Naive thymus-derived CD4-positive, alpha-beta T cell (primary cell): ENCODE measurements at regions not wholly inside any gene's neighbourhood (a gene's known extent, or its start where the extent isn't known, plus 50 kb on each side); places are given as distances from the start of the nearest gene placed in this dataset.

Experiments
- ATAC-seq: fragments of 150-1000 bp; cut with Tn5 transposase; 2 replicates; pipeline ENCODE4 v1.10.0; 2021; ENCODE audit warnings: mild to moderate bottlenecking, moderate library complexity
- CTCF ChIA-PET: fragments of 350-600 bp; sonication (Branson Sonifier 250); formaldehyde crosslinking; loops from one replicate; lab custom pipeline; 2021; ENCODE audit warnings: antibody characterized with exemption; lab: Charles Lee
- POLR2A ChIA-PET: fragments of 350-600 bp; sonication (Branson Sonifier 250); formaldehyde crosslinking; loops from one replicate; lab custom pipeline; 2021; ENCODE audit warnings: antibody characterized with exemption, inconsistent platforms; lab: Charles Lee
- DNase-seq, 9 donors: peaks; one replicate each; pipeline versions ENCODE4 v3.0.0 to v3.0.0-alpha.2; 2020 to 2022; ENCODE audit warnings: mixed read lengths in 1 of 9
- H3K27ac ChIP-seq: one replicate; pipeline ENCODE4 v1.7.0; 2013; ENCODE audit warnings: mild to moderate bottlenecking, low read depth, low read length, moderate library complexity
- H3K27me3 ChIP-seq, 2 donors: one replicate each; pipeline ENCODE4 v1.7.0; 2013; ENCODE audit warnings: low read length in 2 of 2, mild to moderate bottlenecking in 2 of 2, moderate library complexity in 2 of 2; ENCODE audit not compliant: control insufficient read depth in 2 of 2, insufficient read depth in 2 of 2
- H3K36me3 ChIP-seq, 3 experiments: 1 replicate in 2 of 3; 2 replicates in 1 of 3; pipeline ENCODE4 v1.7.0; 2013; ENCODE audit warnings: low read length in 3 of 3, mild to moderate bottlenecking in 3 of 3, moderate library complexity in 1 of 3; ENCODE audit not compliant: insufficient read depth in 3 of 3, control insufficient read depth in 2 of 3
- H3K4me1 ChIP-seq, 2 donors: one replicate each; pipeline ENCODE4 v1.7.0; 2013; ENCODE audit warnings: low read length in 2 of 2, mild to moderate bottlenecking in 2 of 2, moderate library complexity in 1 of 2; ENCODE audit not compliant: control insufficient read depth in 2 of 2, insufficient read depth in 2 of 2
- H3K4me3 ChIP-seq: 2 replicates; pipeline ENCODE4 v1.7.0; 2013; ENCODE audit warnings: mild to moderate bottlenecking, low read length
- H3K9me3 ChIP-seq, 3 experiments: 1 replicate in 2 of 3; 2 replicates in 1 of 3; pipeline ENCODE4 v1.7.0; 2013; ENCODE audit warnings: low read length in 3 of 3; ENCODE audit not compliant: control insufficient read depth in 2 of 3
- H3K27ac Mint-ChIP-seq, 9 donors: one replicate each; pipeline ENCODE4 v1.8.0; 2020 to 2022; ENCODE audit warnings: mixed read lengths in 9 of 9, mild to moderate bottlenecking in 8 of 9, moderate library complexity in 5 of 9, inconsistent platforms in 2 of 9
- H3K27me3 Mint-ChIP-seq, 5 donors: one replicate each; pipeline ENCODE4 v1.8.0; 2021 to 2022; ENCODE audit warnings: mixed read lengths in 5 of 5, mild to moderate bottlenecking in 1 of 5
- H3K36me3 Mint-ChIP-seq, 5 donors: one replicate each; pipeline ENCODE4 v1.8.0; 2020 to 2022; ENCODE audit warnings: mixed read lengths in 5 of 5, mild to moderate bottlenecking in 3 of 5, inconsistent platforms in 1 of 5
- H3K4me1 Mint-ChIP-seq, 7 donors: one replicate each; pipeline ENCODE4 v1.8.0; 2020 to 2022; ENCODE audit warnings: mixed read lengths in 7 of 7, mild to moderate bottlenecking in 3 of 7, inconsistent platforms in 1 of 7
- H3K4me3 Mint-ChIP-seq, 10 donors: one replicate each; pipeline ENCODE4 v1.8.0; 2020 to 2022; ENCODE audit warnings: mild to moderate bottlenecking in 10 of 10, mixed read lengths in 10 of 10, moderate library complexity in 6 of 10, inconsistent platforms in 2 of 10
- H3K9me3 Mint-ChIP-seq, 11 donors: one replicate each; pipeline ENCODE4 v1.8.0; 2020 to 2022; ENCODE audit warnings: mixed read lengths in 11 of 11, mild to moderate bottlenecking in 4 of 11, inconsistent platforms in 1 of 11, moderate library complexity in 1 of 11
- intact Hi-C, 2 donors: fragments of 100-400 bp; cut with micrococcal nuclease; formaldehyde crosslinking; loops; one replicate each; pipeline ENCODE4 v1.15.1; 2023

- Mint-ChIP-seq H3K27me3 (peaks cover 0 to 23% (median 4%) of the 10 kb centered on the region in 5 donors), H3K9me3 (no peaks in the 10 kb centered on the region), H3K27ac (no peak overlapping the region), H3K36me3 (no peaks in the 10 kb centered on the region), H3K4me1 (peaks cover 0 to 6% (median 0%) of the 10 kb centered on the region in 7 donors), H3K4me3 (no peak overlapping the region)
- ATAC-seq = no peak
- DNase-seq = no peak
- ChIA-PET POLR2A (no interaction called here), CTCF (no interaction called here)
- H3K36me3 ChIP-seq = no peaks in the 10 kb centered on the region
- no peaks in the 10 kb centered on the region for H3K9me3 ChIP-seq
- no peaks in the 10 kb centered on the region for H3K27me3 ChIP-seq
- H3K27ac ChIP-seq = no peak overlapping the region
- H3K4me3 ChIP-seq = no peak overlapping the region
- intact Hi-C loops = no loop called here
- no peaks in the 10 kb centered on the region for H3K4me1 ChIP-seq
Observed at GRCh38 chr2:120609826-120610395, 125.8 kb upstream of the GLI2 start.

DNA sequence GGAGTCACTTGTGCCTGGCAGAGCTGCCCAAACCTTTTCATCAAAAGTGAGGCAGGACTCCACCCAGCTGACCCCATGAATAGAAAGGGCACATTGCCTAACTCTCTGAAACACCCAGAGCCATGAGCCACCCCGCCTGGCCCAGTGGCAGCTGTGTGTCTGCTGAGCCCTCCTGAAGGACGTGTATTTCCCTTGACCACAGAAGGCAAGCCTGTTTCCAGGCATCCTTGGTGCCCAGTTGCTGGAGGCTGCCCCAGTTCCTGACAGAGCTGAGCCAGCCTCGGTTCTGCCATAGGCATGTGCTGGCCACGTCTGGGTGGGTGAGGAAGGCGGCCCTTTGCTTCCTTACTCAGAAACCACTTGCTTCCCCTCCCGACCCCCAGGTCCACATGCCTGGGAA is 124.7 kb upstream of the GLI2 start:
- H3K4me1 Mint-ChIP-seq = peaks cover 0 to under 1% (median 0%) of the 10 kb centered on the region in 7 donors
- peaks cover 0 to 15% (median 0%) of the 10 kb centered on the region in 5 donors for H3K27me3 Mint-ChIP-seq
- CTCF ChIA-PET = no interaction called here
- no peaks in the 10 kb centered on the region for H3K4me1 ChIP-seq
- H3K9me3 ChIP-seq = no peaks in the 10 kb centered on the region
- H3K4me3 ChIP-seq = no peak overlapping the region
- intact Hi-C loops = no loop called here
- no peaks in the 10 kb centered on the region for H3K36me3 Mint-ChIP-seq
- DNase-seq (no peak), ATAC-seq (no peak)
- H3K27ac ChIP-seq = no peak overlapping the region
- no peak overlapping the region for H3K4me3 Mint-ChIP-seq
- no peak overlapping the region for H3K27ac Mint-ChIP-seq
- H3K9me3 Mint-ChIP-seq = no peaks in the 10 kb centered on the region
- no peaks in the 10 kb centered on the region for H3K27me3 ChIP-seq
- H3K36me3 ChIP-seq = no peaks in the 10 kb centered on the region
- POLR2A ChIA-PET = no interaction called here

GRCh38 chr2:120611961-120612360 is 123.7 kb upstream of the GLI2 start:
- no peaks in the 10 kb centered on the region for H3K9me3 Mint-ChIP-seq
- CTCF ChIA-PET = no interaction called here
- Histone ChIP-seq H3K36me3 (no peaks in the 10 kb centered on the region), H3K4me3 (no peak overlapping the region), H3K4me1 (no peaks in the 10 kb centered on the region), H3K27me3 (no peaks in the 10 kb centered on the region), H3K9me3 (no peaks in the 10 kb centered on the region), H3K27ac (no peak overlapping the region)
- intact Hi-C loops = no loop called here
- POLR2A ChIA-PET = no interaction called here
- no peaks in the 10 kb centered on the region for H3K4me1 Mint-ChIP-seq
- H3K36me3 Mint-ChIP-seq = no peaks in the 10 kb centered on the region
- H3K27me3 Mint-ChIP-seq = peaks cover 0 to 15% (median 0%) of the 10 kb centered on the region in 5 donors
- no peak overlapping the region for H3K4me3 Mint-ChIP-seq
- DNase-seq = no peak
- H3K27ac Mint-ChIP-seq = no peak overlapping the region
- no peak for ATAC-seq

DNA sequence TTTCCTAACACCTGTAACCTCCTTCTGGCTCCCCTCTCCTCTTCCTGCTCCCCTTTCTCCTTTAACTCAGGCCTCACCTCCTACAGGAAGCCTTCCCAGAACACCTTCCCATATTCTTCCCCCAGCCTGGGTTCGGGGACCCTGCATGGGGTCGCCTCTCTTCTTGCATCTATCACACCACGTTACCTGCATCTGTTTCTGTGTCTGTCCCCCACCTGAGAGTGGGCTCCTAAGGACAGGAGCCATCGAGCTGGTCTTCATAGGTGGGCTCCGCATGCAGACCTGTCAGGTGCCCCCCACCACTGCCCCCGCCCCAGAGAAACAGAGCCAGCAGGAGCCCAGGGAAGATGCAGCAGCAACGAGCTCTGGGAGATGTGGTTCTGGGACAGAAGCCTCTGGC is 123.2 kb upstream of the GLI2 start:
- Mint-ChIP-seq H3K27me3 (peaks cover 0 to 15% (median 0%) of the 10 kb centered on the region in 5 donors), H3K9me3 (no peaks in the 10 kb centered on the region), H3K27ac (no peak overlapping the region), H3K36me3 (no peaks in the 10 kb centered on the region), H3K4me3 (no peak overlapping the region), H3K4me1 (no peaks in the 10 kb centered on the region)
- H3K27ac ChIP-seq = no peak overlapping the region
- intact Hi-C loops = no loop called here
- ATAC-seq (no peak), DNase-seq (no peak)
- H3K4me1 ChIP-seq = no peaks in the 10 kb centered on the region
- H3K36me3 ChIP-seq = no peaks in the 10 kb centered on the region
- H3K4me3 ChIP-seq = no peak overlapping the region
- no peaks in the 10 kb centered on the region for H3K27me3 ChIP-seq
- ChIA-PET CTCF (no interaction called here), POLR2A (no interaction called here)
- no peaks in the 10 kb centered on the region for H3K9me3 ChIP-seq

GRCh38 chr2:120612931-120613330 is 122.7 kb upstream of the GLI2 start:
- H3K4me3 ChIP-seq = no peak overlapping the region
- POLR2A ChIA-PET = no interaction called here
- no peak for DNase-seq
- no peaks in the 10 kb centered on the region for H3K9me3 ChIP-seq
- no peaks in the 10 kb centered on the region for H3K36me3 ChIP-seq
- CTCF ChIA-PET = no interaction called here
- Mint-ChIP-seq H3K27me3 (peaks cover 0 to 15% (median 0%) of the 10 kb centered on the region in 5 donors), H3K9me3 (no peaks in the 10 kb centered on the region), H3K27ac (no peak overlapping the region), H3K36me3 (no peaks in the 10 kb centered on the region), H3K4me3 (no peak overlapping the region), H3K4me1 (no peaks in the 10 kb centered on the region)
- H3K27ac ChIP-seq = no peak overlapping the region
- intact Hi-C loops = no loop called here
- no peaks in the 10 kb centered on the region for H3K4me1 ChIP-seq
- no peak for ATAC-seq
- H3K27me3 ChIP-seq = no peaks in the 10 kb centered on the region

DNA sequence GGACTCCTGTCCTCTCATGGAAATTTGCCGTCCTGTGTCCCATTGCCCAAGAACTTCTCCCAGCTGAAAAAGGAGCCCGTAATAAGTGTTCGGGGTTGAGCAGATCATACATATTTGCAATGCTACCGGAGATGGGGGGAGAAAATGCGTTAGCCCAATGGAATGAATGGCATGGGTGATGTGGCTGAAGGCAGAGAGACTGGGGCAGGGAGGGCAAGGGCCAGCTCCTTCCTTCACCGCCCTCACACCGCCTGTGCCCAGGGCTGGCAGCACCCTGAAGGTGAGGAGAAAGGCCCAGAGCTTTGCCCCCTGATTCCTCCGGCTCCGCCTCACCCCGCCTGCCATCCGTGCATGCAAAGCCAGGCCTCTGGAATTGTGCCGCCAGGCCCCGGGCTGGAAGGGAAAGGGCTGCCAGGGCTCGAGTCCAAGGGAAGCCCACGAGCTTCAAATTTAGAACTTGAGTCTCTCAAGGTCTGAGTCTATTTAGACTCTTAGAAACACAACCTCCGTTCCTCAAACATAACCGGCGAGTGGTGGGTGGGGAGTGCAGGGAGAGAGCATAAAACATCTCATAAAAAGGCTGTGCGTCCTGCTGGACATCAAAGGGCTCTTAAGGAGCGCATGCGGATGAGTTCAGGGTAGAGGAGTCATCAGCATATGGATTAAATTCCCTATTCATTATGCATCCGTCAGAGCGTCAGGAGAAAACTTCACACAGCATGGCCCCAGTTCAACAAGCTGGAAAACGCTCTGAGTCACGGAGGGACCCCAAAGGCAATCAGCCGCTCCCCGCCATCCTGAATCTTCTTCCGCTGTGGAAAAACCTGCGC is 121.7 kb upstream of the GLI2 start:
- peaks cover 0 to 17% (median 0%) of the 10 kb centered on the region in 5 donors for H3K27me3 Mint-ChIP-seq

GRCh38 chr2:120614901-120615300 is 120.8 kb upstream of the GLI2 start:
- H3K27me3 ChIP-seq = no peaks in the 10 kb centered on the region
- ChIA-PET POLR2A (no interaction called here), CTCF (no interaction called here)
- Mint-ChIP-seq H3K27me3 (peaks cover 0 to 17% (median 0%) of the 10 kb centered on the region in 5 donors), H3K27ac (no peak overlapping the region), H3K4me1 (no peaks in the 10 kb centered on the region), H3K9me3 (no peaks in the 10 kb centered on the region), H3K4me3 (no peak overlapping the region), H3K36me3 (no peaks in the 10 kb centered on the region)
- H3K4me3 ChIP-seq = no peak overlapping the region
- no peaks in the 10 kb centered on the region for H3K36me3 ChIP-seq
- H3K9me3 ChIP-seq = no peaks in the 10 kb centered on the region
- DNase-seq (no peak), ATAC-seq (no peak)
- H3K27ac ChIP-seq = no peak overlapping the region
- no peaks in the 10 kb centered on the region for H3K4me1 ChIP-seq
- intact Hi-C loops = no loop called here

More for the DNA sequence above, 121.7 kb upstream of the GLI2 start:
- Mint-ChIP-seq H3K36me3 (no peaks in the 10 kb centered on the region), H3K27ac (no peak overlapping the region), H3K4me1 (no peaks in the 10 kb centered on the region), H3K9me3 (no peaks in the 10 kb centered on the region), H3K4me3 (no peak overlapping the region)
- ChIA-PET CTCF (no interaction called here), POLR2A (no interaction called here)
- no peak for DNase-seq
- Histone ChIP-seq H3K4me1 (no peaks in the 10 kb centered on the region), H3K27ac (no peak overlapping the region), H3K27me3 (no peaks in the 10 kb centered on the region), H3K4me3 (no peak overlapping the region), H3K36me3 (no peaks in the 10 kb centered on the region), H3K9me3 (no peaks in the 10 kb centered on the region)
- intact Hi-C loops = no loop called here
- ATAC-seq = no peak
